ENCODE measurements at regions not wholly inside any gene's neighbourhood (a gene's known extent, or its start where the extent isn't known, plus 50 kb on each side); places are given as distances from the start of the nearest gene placed in this dataset.

DNA sequence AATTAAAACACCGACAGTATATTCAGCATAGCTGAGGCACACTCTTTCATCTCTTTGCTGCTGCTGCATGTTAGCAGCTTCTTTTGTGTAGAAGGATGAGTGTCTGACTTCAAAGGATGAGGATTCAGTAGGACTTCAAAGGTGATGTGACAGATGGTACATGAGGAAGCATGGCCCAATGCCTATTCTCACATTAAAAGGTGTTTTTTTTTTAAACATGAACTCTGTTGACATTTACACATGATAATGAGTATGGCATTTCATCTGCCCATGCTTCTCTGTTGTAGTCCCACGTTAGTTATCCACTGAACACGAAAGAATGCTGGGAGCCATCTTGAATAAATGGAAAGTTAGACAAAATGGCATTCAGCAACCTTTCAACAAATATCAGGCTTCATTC is 1950.8 kb upstream of the PIK3C3 start:
- H3K27ac ChIP-seq, result no peak overlapping the region
- TF ChIP-seq, protein P1, sequence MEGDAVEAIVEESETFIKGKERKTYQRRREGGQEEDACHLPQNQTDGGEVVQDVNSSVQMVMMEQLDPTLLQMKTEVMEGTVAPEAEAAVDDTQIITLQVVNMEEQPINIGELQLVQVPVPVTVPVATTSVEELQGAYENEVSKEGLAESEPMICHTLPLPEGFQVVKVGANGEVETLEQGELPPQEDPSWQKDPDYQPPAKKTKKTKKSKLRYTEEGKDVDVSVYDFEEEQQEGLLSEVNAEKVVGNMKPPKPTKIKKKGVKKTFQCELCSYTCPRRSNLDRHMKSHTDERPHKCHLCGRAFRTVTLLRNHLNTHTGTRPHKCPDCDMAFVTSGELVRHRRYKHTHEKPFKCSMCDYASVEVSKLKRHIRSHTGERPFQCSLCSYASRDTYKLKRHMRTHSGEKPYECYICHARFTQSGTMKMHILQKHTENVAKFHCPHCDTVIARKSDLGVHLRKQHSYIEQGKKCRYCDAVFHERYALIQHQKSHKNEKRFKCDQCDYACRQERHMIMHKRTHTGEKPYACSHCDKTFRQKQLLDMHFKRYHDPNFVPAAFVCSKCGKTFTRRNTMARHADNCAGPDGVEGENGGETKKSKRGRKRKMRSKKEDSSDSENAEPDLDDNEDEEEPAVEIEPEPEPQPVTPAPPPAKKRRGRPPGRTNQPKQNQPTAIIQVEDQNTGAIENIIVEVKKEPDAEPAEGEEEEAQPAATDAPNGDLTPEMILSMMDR (IDR thresholded peaks at IDR 0.05), result no peak
- ATAC-seq (ENCODE audit: insufficient number of reproducible peaks, low FRiP score, low read depth), result no peak
- H3K4me1 ChIP-seq (ENCODE audit: control insufficient read depth in 1 of 2, low read depth in 2 of 2), result no peaks in the 10 kb centered on the region
- no peaks in the 10 kb centered on the region for H3K36me3 ChIP-seq
- no peaks in the 10 kb centered on the region for H3K9me3 ChIP-seq
- H3K4me3 ChIP-seq, result no peak overlapping the region
- no peak for DNase-seq (ENCODE audit: low spot score)
- H3K27me3 ChIP-seq (replicated peaks; ENCODE audit: insufficient read depth), result no peaks in the 10 kb centered on the region

DNA sequence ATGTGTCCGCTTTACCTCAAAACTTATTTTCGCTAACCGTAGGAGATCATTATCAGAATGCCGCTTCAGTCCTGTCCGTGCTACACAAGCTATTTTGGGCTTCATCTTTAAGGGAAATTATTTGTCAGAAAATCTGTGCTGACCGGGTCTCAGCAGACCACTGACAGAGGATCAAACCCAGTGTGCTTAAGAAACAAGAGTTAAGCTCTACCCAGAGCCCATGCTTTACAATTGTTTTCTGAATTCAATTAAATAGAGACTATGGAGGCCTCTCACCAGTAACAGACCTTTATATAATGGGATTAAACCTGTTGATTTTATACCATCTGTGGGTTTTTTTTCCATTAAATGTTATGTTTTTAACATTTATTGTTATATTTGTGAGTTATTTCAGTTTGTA is 1956.7 kb upstream of the PIK3C3 start:
- H3K9me3 ChIP-seq, result no peaks in the 10 kb centered on the region
- TF ChIP-seq, protein P1 (IDR thresholded peaks at IDR 0.05), result no peak
- no peaks in the 10 kb centered on the region for H3K4me1 ChIP-seq (ENCODE audit: control insufficient read depth in 1 of 2, low read depth in 2 of 2)
- no peak overlapping the region for H3K4me3 ChIP-seq
- no peaks in the 10 kb centered on the region for H3K36me3 ChIP-seq
- ATAC-seq (ENCODE audit: insufficient number of reproducible peaks, low FRiP score, low read depth), result no peak
- H3K27me3 ChIP-seq (replicated peaks; ENCODE audit: insufficient read depth), result no peaks in the 10 kb centered on the region
- no peak for DNase-seq (ENCODE audit: low spot score)
- no peak overlapping the region for H3K27ac ChIP-seq

DNA sequence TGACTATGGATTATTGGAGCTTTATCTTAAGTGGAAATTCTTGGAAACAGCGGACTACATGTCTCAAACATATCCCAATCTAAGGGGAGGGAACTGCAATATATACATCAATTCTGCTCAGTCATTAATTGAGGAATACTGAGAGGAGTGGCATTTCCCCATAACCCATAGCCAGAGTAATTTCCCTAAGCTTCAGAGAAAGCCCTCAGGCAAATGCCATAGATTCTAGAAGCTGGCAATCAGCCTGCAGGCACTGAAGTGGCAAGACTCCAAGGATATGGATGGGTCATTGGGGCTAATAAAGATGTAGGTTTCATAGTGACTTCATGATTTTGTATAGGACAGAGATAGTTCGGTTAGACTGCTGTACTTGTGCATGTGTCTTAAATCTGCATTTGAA is 1960.5 kb upstream of the PIK3C3 start:
- no peaks in the 10 kb centered on the region for H3K36me3 ChIP-seq
- H3K4me3 ChIP-seq, result no peak overlapping the region
- no peaks in the 10 kb centered on the region for H3K27me3 ChIP-seq (replicated peaks; ENCODE audit: insufficient read depth)
- no peaks in the 10 kb centered on the region for H3K9me3 ChIP-seq
- H3K27ac ChIP-seq, result no peak overlapping the region
- TF ChIP-seq, protein P1 (IDR thresholded peaks at IDR 0.05), result no peak
- ATAC-seq (ENCODE audit: insufficient number of reproducible peaks, low FRiP score, low read depth) (no peak), DNase-seq (ENCODE audit: low spot score) (no peak)
- no peaks in the 10 kb centered on the region for H3K4me1 ChIP-seq (ENCODE audit: control insufficient read depth in 1 of 2, low read depth in 2 of 2)

DNA sequence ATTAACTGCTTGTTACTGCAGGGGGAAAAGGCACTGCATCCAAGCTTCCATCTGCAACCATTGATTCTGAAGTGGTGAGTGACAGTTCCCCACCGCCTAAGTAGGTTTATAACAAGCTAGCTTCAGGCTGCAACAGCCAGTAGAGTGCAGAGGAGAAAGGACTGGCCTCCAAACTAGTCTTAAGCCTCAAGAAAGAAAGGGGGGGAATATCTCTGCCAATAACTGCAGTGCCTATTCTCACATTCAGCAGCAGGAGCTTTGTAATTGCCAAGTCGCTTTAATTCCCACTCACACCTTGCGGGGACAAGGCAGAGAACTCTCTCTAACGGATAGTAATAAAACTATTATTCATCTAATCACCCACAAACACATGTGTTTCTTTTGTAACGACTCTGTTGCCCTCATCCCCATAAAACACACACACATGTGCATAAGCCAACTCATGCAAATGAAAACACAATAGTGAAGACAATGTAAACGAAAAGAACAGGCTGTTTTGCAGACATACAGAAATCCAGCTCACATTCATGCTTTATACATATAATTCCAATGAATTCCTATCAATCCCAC is 1963.3 kb upstream of the PIK3C3 start:
- H3K36me3 ChIP-seq, result no peaks in the 10 kb centered on the region
- H3K4me3 ChIP-seq, result no peak overlapping the region
- H3K27me3 ChIP-seq (replicated peaks; ENCODE audit: insufficient read depth), result no peaks in the 10 kb centered on the region
- TF ChIP-seq, protein P1 (IDR thresholded peaks at IDR 0.05), result no peak
- ATAC-seq (ENCODE audit: insufficient number of reproducible peaks, low FRiP score, low read depth), result no peak
- no peaks in the 10 kb centered on the region for H3K9me3 ChIP-seq
- no peak for DNase-seq (ENCODE audit: low spot score)
- no peaks in the 10 kb centered on the region for H3K4me1 ChIP-seq (ENCODE audit: control insufficient read depth in 1 of 2, low read depth in 2 of 2)
- no peak overlapping the region for H3K27ac ChIP-seq

DNA sequence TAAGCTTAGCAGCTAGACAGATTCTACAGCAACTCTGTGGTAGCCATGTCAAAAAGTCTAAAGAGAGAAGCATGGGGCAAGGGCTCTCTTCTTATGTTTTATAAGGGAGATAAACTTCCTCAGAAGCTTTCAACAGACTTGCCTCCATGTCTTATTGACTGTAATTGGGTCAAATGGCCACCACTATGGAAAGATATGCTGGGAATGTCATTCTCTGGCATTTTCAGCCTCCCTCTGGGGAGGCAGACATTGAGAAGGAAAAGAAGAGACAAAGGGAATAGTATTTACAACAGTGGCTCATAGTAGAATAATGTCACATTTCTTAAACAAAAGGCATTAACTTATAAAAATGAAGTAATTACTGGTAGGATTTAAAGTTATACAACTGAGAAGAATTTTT is 1964.5 kb upstream of the PIK3C3 start:
- Histone ChIP-seq H3K4me1 (ENCODE audit: control insufficient read depth in 1 of 2, low read depth in 2 of 2) (no peaks in the 10 kb centered on the region), H3K9me3 (no peaks in the 10 kb centered on the region), H3K36me3 (no peaks in the 10 kb centered on the region), H3K4me3 (no peak overlapping the region), H3K27ac (no peak overlapping the region), H3K27me3 (replicated peaks; ENCODE audit: insufficient read depth) (no peaks in the 10 kb centered on the region)
- DNase-seq (ENCODE audit: low spot score) (no peak), ATAC-seq (ENCODE audit: insufficient number of reproducible peaks, low FRiP score, low read depth) (no peak)
- TF ChIP-seq, protein P1 (IDR thresholded peaks at IDR 0.05), result no peak
